ENCODE measurements at regions not wholly inside any gene's neighbourhood (a gene's known extent, or its start where the extent isn't known, plus 50 kb on each side); places are given as distances from the start of the nearest gene placed in this dataset.

DNA sequence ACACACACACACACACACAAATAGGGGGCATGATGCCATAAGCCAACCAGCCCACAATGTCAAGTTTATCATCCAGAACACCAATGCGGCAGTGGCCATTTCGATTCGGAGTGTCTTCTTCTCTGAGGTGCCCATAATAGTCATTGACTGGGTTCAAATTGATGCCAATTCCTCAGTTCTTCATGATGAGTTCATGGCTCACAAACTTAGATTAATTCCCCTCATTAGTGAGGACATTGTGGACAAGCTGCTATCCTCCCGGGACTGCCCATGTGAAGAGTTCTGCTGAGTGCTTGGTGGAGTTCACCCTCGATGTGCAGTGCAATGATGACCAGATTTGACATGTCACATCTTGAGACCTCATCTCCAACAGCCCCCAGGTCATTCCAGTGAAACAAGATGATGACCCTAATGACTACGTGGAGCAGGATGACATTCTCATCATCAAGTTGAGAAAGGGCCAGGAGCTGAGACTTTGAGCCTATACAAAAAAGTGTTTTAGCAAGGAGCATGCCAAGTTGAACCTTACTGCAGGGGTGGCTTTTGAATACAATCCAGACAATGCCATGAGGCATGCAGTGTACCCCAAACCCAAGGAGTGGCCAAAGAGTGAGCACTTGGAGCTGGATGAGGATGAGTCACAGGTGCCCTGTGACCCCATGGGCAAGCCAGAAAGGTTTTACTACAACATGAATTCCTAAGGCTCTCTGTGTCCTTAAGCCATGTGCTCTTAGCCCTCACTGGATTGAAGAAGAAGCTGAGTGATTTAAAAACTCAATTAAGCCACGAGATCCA, 211.6 kb upstream of the SAMSN1 start (continued):
- TF ChIP-seq, protein P1, sequence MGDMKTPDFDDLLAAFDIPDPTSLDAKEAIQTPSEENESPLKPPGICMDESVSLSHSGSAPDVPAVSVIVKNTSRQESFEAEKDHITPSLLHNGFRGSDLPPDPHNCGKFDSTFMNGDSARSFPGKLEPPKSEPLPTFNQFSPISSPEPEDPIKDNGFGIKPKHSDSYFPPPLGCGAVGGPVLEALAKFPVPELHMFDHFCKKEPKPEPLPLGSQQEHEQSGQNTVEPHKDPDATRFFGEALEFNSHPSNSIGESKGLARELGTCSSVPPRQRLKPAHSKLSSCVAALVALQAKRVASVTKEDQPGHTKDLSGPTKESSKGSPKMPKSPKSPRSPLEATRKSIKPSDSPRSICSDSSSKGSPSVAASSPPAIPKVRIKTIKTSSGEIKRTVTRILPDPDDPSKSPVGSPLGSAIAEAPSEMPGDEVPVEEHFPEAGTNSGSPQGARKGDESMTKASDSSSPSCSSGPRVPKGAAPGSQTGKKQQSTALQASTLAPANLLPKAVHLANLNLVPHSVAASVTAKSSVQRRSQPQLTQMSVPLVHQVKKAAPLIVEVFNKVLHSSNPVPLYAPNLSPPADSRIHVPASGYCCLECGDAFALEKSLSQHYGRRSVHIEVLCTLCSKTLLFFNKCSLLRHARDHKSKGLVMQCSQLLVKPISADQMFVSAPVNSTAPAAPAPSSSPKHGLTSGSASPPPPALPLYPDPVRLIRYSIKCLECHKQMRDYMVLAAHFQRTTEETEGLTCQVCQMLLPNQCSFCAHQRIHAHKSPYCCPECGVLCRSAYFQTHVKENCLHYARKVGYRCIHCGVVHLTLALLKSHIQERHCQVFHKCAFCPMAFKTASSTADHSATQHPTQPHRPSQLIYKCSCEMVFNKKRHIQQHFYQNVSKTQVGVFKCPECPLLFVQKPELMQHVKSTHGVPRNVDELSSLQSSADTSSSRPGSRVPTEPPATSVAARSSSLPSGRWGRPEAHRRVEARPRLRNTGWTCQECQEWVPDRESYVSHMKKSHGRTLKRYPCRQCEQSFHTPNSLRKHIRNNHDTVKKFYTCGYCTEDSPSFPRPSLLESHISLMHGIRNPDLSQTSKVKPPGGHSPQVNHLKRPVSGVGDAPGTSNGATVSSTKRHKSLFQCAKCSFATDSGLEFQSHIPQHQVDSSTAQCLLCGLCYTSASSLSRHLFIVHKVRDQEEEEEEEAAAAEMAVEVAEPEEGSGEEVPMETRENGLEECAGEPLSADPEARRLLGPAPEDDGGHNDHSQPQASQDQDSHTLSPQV (IDR thresholded peaks at IDR 0.05): peak; percentile 84
- no peak for TF ChIP-seq NR2C1 (IDR thresholded peaks at IDR 0.05)
- TF ChIP-seq NR2C1 (tag; IDR thresholded peaks at IDR 0.05): 0 out of 2 replicates have a peak, but pooled peaks have one; percentile 16
- TF ChIP-seq PRDM10 (IDR thresholded peaks at IDR 0.05; ENCODE audit: partially characterized antibody): peak; percentile 86
- 0 out of 2 replicates have a peak, but pooled peaks have one; percentile 27 for TF ChIP-seq SMAD4 (CRISPR knock-in tag; conservative IDR thresholded peaks at IDR 0.05)
- TF ChIP-seq CTBP1 (IDR thresholded peaks at IDR 0.05; ENCODE audit: borderline replicate concordance): peak; percentile 49; the same call in 1 of the 2 replicates
- TF ChIP-seq ZNF76 (CRISPR knock-in tag; IDR thresholded peaks at IDR 0.05; ENCODE audit: borderline replicate concordance): 0 out of 2 replicates have a peak, but pooled peaks have one; percentile 10
- TF ChIP-seq PHTF2 (CRISPR knock-in tag; IDR thresholded peaks at IDR 0.05): 0 out of 2 replicates have a peak, but pooled peaks have one; percentile 51
- no peak for TF ChIP-seq NR4A1 (CRISPR knock-in tag; IDR thresholded peaks at IDR 0.05)
- TF ChIP-seq NR4A1 (tag; IDR thresholded peaks at IDR 0.05): peak; percentile 58; the same call in 1 of the 2 replicates
- 0 out of 2 replicates have a peak, but pooled peaks have one; percentile 22 for TF ChIP-seq ZNF766 (CRISPR knock-in tag; conservative IDR thresholded peaks at IDR 0.05)
- no peak for TF ChIP-seq USF1 (CRISPR knock-in tag; IDR thresholded peaks at IDR 0.05)
- no peak for TF ChIP-seq ZNF277 (CRISPR knock-in tag; IDR thresholded peaks at IDR 0.05; ENCODE audit: borderline replicate concordance)
- TF ChIP-seq FOSL1 (tag; conservative IDR thresholded peaks at IDR 0.05): peak; percentile 82
- 0 out of 2 replicates have a peak, but pooled peaks have one; percentile 23 for TF ChIP-seq NFRKB (IDR thresholded peaks at IDR 0.05; ENCODE audit: low read depth)
- TF ChIP-seq ETV6 (IDR thresholded peaks at IDR 0.05; ENCODE audit: borderline replicate concordance in 1 of 2, low read depth in 2 of 2, low read length in 1 of 2): no peak
- no peak for TF ChIP-seq ETV6 (CRISPR knock-in tag; IDR thresholded peaks at IDR 0.05; ENCODE audit: borderline replicate concordance)
- TF ChIP-seq CXXC5 (CRISPR knock-in tag; IDR thresholded peaks at IDR 0.05): 0 out of 2 replicates have a peak, but pooled peaks have one; percentile 40

Measured in K562 (cell line).